ENCODE measurements at regions not wholly inside any gene's neighbourhood (a gene's known extent, or its start where the extent isn't known, plus 50 kb on each side); places are given as distances from the start of the nearest gene placed in this dataset.
A peak's percentile ranks its signal among the peaks of the same experiment; 100 is the strongest.

DNA sequence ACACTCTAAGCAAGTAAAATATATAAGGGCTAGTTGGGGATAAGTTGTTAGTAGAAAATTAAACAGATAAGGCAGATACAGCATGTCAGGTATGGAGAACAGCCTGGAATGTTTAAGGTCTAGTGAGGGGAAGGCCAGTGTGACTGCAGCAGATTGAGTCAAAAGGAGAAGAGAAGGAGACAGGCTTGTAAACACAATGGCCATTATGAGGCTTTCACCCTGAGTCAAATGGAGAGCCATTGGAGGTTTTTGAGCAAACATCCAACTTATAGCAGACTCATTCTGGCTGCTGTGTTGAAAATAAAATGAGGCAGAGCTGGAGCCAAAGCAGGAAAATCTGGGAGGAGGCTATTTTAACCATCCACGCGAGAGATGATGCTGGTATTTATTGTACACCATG is 142.0 kb downstream of the DUSP6 start:
- TF ChIP-seq, protein P1, sequence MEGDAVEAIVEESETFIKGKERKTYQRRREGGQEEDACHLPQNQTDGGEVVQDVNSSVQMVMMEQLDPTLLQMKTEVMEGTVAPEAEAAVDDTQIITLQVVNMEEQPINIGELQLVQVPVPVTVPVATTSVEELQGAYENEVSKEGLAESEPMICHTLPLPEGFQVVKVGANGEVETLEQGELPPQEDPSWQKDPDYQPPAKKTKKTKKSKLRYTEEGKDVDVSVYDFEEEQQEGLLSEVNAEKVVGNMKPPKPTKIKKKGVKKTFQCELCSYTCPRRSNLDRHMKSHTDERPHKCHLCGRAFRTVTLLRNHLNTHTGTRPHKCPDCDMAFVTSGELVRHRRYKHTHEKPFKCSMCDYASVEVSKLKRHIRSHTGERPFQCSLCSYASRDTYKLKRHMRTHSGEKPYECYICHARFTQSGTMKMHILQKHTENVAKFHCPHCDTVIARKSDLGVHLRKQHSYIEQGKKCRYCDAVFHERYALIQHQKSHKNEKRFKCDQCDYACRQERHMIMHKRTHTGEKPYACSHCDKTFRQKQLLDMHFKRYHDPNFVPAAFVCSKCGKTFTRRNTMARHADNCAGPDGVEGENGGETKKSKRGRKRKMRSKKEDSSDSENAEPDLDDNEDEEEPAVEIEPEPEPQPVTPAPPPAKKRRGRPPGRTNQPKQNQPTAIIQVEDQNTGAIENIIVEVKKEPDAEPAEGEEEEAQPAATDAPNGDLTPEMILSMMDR (IDR thresholded peaks at IDR 0.05; ENCODE audit: control extremely low read depth, extremely low read depth) = no peak

DNA sequence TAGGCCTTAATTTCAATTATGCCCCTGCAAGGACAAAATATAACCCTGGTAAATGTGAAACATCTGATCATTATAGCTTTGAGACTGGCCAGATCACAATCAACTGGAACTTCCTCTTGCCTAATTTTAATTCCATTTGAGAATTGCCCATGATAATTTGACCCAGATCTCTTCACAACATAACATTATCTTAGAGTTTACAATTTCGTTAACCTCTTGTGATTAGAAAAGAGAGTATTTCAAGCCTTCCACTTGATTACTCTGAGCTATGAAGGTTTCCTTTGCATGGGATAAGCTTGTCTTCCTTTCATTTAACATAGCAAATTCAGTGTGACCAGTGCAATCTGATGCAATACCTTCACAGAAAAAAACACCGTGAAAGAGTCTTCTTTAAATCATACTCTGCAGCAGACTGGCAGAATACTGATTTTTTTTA is 143.6 kb downstream of the DUSP6 start:
- DNase-seq (no peak), ATAC-seq (ENCODE audit: insufficient read depth, low FRiP score) (no peak)
- TF ChIP-seq, protein P1 (IDR thresholded peaks at IDR 0.05; ENCODE audit: control extremely low read depth, extremely low read depth) = no peak
- Histone ChIP-seq H3K27ac (ENCODE audit: low read depth in 1 of 2, low read length in 1 of 2) (no peak overlapping the region), H3K36me3 (ENCODE audit: control insufficient read depth in 4 of 4, insufficient read depth in 4 of 4, low read length in 4 of 4) (no peaks in the 10 kb centered on the region), H3K9ac (ENCODE audit: insufficient read depth in 1 of 2, low read length in 2 of 2) (no peak overlapping the region), H3K9me3 (ENCODE audit: control insufficient read depth in 4 of 4, insufficient read depth in 3 of 4, low read length in 3 of 4) (no peaks in the 10 kb centered on the region), H3K4me3 (no peak overlapping the region), H3K4me1 (ENCODE audit: control insufficient read depth in 5 of 5, insufficient read depth in 5 of 5, low read length in 5 of 5) (peaks cover 0 to 6% (median 0%) of the 10 kb centered on the region in 5 donors), H3K27me3 (ENCODE audit: control insufficient read depth in 3 of 3, insufficient read depth in 3 of 3, low read length in 2 of 3) (no peaks in the 10 kb centered on the region)
- WGBS, 2 donors = 49 to 53% methylated on average over 2 of the region's 2 CpGs

More for the DNA sequence above, 142.0 kb downstream of the DUSP6 start:
- Histone ChIP-seq H3K4me1 (ENCODE audit: control insufficient read depth in 5 of 5, insufficient read depth in 5 of 5, low read length in 5 of 5) (peaks cover 0 to 6% (median 0%) of the 10 kb centered on the region in 5 donors), H3K9ac (ENCODE audit: insufficient read depth in 1 of 2, low read length in 2 of 2) (no peak overlapping the region), H3K36me3 (ENCODE audit: control insufficient read depth in 4 of 4, insufficient read depth in 4 of 4, low read length in 4 of 4) (no peaks in the 10 kb centered on the region), H3K27ac (ENCODE audit: low read depth in 1 of 2, low read length in 1 of 2) (no peak overlapping the region), H3K4me3 (no peak overlapping the region), H3K9me3 (ENCODE audit: control insufficient read depth in 4 of 4, insufficient read depth in 3 of 4, low read length in 3 of 4) (no peaks in the 10 kb centered on the region), H3K27me3 (ENCODE audit: control insufficient read depth in 3 of 3, insufficient read depth in 3 of 3, low read length in 2 of 3) (no peaks in the 10 kb centered on the region)
- WGBS, 2 donors = 91 to 93% methylated on average over 2 of the region's 2 CpGs
- DNase-seq (no peak), ATAC-seq (ENCODE audit: insufficient read depth, low FRiP score) (no peak)

DNA sequence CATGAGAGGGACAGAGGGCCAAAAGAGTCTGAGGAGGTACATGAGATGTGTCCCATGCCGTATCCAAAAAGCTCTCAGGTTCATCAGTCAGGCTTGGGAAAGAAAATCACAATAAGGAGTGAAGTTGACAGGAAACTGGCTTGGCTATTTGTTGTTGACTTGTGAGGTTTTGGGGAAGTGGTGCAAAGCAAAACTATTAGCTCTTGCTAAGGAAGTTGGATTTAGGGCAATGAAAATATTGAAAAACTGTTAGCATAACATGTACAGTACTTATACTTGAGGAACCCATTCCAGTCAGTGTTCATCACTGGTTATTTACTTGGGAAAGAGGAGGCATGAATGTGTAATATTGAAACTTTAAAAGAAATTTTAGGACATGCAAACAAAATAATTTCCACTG is 145.9 kb downstream of the DUSP6 start:
- H3K36me3 ChIP-seq (ENCODE audit: control insufficient read depth in 4 of 4, insufficient read depth in 4 of 4, low read length in 4 of 4) = no peaks in the 10 kb centered on the region
- no peaks in the 10 kb centered on the region for H3K9me3 ChIP-seq (ENCODE audit: control insufficient read depth in 4 of 4, insufficient read depth in 3 of 4, low read length in 3 of 4)
- peaks cover 0 to 2% (median 0%) of the 10 kb centered on the region in 5 donors for H3K4me1 ChIP-seq (ENCODE audit: control insufficient read depth in 5 of 5, insufficient read depth in 5 of 5, low read length in 5 of 5)
- H3K4me3 ChIP-seq = no peak overlapping the region
- TF ChIP-seq, protein P1 (IDR thresholded peaks at IDR 0.05; ENCODE audit: control extremely low read depth, extremely low read depth) = no peak
- peak overlapping the region in 1 of 2 donors; percentile 22 for H3K27ac ChIP-seq (ENCODE audit: low read depth in 1 of 2, low read length in 1 of 2)
- no peaks in the 10 kb centered on the region for H3K27me3 ChIP-seq (ENCODE audit: control insufficient read depth in 3 of 3, insufficient read depth in 3 of 3, low read length in 2 of 3)
- WGBS, 2 donors = 82 to 89% methylated on average over 1 of the region's 1 CpG
- H3K9ac ChIP-seq (ENCODE audit: insufficient read depth in 1 of 2, low read length in 2 of 2) = no peak overlapping the region
- ATAC-seq (ENCODE audit: insufficient read depth, low FRiP score) = no peak
- DNase-seq = no peak

DNA sequence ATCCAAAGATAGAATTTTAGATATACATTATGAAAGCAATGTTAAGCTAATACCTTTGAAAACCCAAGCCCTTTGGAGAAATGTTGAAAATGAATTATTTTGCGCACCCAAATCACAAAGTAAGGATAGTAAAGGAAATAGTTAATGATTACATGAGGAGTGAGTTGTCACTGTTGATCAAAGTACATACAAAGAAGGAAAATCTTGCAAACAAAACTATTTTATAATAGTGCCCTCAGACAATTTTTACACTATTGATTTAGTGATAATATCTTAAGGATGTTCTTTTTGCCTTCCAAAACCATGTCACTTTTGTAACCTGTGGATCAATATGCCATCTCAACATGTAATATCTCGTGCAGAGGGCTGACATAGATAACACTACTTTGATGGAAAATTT is 146.8 kb downstream of the DUSP6 start:
- TF ChIP-seq, protein P1 (IDR thresholded peaks at IDR 0.05; ENCODE audit: control extremely low read depth, extremely low read depth) = no peak
- no peaks in the 10 kb centered on the region for H3K9me3 ChIP-seq (ENCODE audit: control insufficient read depth in 4 of 4, insufficient read depth in 3 of 4, low read length in 3 of 4)
- no peak overlapping the region for H3K9ac ChIP-seq (ENCODE audit: insufficient read depth in 1 of 2, low read length in 2 of 2)
- no peak for ATAC-seq (ENCODE audit: insufficient read depth, low FRiP score)
- H3K4me1 ChIP-seq (ENCODE audit: control insufficient read depth in 5 of 5, insufficient read depth in 5 of 5, low read length in 5 of 5) = peaks cover 0 to 2% (median 0%) of the 10 kb centered on the region in 5 donors
- no peaks in the 10 kb centered on the region for H3K27me3 ChIP-seq (ENCODE audit: control insufficient read depth in 3 of 3, insufficient read depth in 3 of 3, low read length in 2 of 3)
- no peak for DNase-seq
- 96 to 100% methylated on average over 2 of the region's 2 CpGs for whole genome bisulfite sequencing, 2 donors
- H3K4me3 ChIP-seq = no peak overlapping the region
- H3K27ac ChIP-seq (ENCODE audit: low read depth in 1 of 2, low read length in 1 of 2) = no peak overlapping the region
- no peaks in the 10 kb centered on the region for H3K36me3 ChIP-seq (ENCODE audit: control insufficient read depth in 4 of 4, insufficient read depth in 4 of 4, low read length in 4 of 4)

Measured in lung (tissue), 11 donors.